HUDEP-2 (cell line): ENCODE measurements at regions not wholly inside any gene's neighbourhood (a gene's known extent, or its start where the extent isn't known, plus 50 kb on each side); places are given as distances from the start of the nearest gene placed in this dataset.

ENCODE experiments used
- DNase-seq, 76 experiments: peaks; one replicate each; lab custom pipeline; 2025; ENCODE audit not compliant: unreplicated experiment in 76 of 76; lab: John Stamatoyannopoulos, UW

GRCh38 chr14:53331921-53332320, 178.8 kb upstream of the DDHD1 start:
- peak in 1 of 76 experiments; percentile 3 for DNase-seq

GRCh38 chr14:53331247-53331646, 178.1 kb upstream of the DDHD1 start:
- DNase-seq: no peak

DNA sequence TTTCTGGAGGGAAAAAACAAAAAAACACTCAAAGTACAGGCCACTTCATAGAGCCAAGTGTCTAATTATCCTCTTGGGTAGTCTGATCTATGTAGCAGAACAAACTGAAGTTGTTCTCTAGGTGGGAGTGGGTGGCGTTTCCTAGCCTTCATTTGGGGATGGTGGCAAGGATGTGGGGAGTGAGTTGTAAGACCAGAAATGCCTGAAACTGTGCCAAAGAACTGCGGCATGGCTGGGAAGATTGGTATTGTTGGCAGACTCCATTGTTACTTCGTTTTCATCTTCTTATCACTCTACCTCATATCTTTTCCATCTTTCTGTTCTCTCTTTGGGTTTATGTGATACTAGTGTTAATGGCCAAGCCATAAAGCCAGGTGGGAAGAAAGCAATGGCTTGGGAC, 177.3 kb upstream of the DDHD1 start:
- DNase-seq: no peak

DNA sequence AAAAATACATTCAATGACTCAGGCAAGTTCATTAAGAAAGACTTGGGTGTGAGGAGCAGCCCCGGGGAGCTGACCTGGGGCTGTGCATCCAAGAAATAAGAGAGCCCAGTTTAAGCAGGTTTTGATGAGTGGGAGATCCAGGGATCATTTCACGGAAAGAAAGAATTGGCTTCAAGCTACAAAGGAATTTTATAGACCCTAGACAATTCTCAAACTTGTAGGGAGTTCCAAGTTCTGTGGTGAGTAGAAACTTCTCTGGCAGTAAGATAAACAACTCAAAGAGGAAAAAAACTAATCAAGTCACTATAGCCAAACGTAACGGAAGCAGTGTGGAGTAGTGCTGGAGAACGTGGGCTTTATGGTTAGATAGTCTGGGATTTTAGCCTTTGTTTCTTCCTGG, 175.7 kb upstream of the DDHD1 start:
- DNase-seq: no peak

DNA sequence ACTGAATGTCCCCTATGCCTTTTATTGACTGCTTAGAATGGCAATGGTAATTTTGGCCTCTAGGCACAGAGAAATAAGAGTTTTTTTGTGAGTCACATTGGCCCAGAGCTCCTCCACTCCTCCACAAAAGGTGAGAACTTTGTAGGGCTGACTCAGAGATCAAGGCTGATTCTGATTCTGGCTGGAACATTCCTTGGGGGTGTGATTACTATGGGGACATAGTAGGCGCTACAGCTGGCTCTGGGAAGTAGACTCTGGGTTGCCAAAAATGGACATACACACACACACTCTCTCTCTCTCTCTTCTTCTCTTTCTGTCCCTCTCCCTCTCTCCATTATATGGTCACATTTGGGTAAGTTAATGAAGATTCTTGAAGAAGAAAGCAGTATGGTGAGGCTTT, 174.6 kb upstream of the DDHD1 start:
- no peak for DNase-seq

- no peak for DNase-seq
Observed at GRCh38 chr14:53325176-53325806, 172.2 kb upstream of the DDHD1 start.

DNA sequence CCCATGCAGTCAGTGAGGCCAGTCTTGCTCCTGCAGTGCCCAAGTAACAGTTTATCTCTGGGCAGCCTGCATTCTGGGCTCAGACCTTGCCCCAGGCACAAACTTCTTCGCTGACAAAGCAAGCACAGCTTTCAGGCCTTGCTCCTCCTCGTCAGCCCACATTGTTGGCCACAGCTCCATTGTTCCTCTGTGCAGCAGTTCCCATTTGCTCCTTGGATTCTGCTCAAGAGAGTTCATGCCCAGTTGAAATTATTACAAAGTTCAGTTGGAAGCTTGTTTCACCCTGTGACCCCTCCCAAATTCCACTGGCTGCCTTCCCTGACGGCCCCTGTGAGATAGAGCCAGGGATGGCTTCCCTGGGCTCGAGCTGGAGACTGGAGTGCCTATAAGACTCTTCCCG, 163.4 kb upstream of the DDHD1 start:
- no peak for DNase-seq

DNA sequence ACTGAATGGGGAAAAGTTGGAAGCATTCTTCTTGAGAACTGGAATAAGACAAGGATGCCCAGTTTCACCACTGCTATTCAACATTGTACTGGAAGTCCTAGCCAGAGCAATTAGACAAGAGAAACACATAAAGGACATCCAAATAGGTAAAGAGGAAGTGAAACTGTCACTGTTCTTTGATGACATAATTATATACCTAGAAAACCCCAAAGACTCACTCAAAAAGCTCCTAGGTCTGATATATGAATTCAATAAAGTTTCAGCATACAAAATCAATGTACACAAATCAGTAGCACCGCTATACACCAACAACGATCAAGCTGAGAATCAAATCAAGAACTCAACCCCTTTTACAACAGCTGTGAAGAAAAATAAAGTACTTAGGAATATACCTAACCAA, 157.3 kb upstream of the DDHD1 start:
- DNase-seq: no peak

DNA sequence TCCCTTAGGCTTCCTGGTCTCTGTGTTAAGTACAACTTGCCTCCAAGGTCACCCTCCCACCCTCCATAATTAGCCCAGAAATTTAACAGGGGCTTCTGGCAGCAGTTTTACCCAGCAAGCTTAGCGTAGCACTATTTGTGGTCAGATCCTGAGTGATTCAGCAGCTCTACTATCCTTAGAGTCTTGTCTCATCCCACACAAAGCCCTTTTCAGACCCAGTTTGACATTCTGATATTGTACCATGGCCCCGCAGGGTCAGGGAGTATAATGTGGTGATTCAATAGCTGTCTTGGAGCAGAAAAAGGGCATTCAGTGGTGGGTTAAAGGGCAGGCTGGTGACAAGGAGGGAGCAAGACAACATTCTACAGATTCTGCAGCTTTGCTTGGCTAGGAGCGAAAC, 153.8 kb upstream of the DDHD1 start:
- DNase-seq: no peak

DNA sequence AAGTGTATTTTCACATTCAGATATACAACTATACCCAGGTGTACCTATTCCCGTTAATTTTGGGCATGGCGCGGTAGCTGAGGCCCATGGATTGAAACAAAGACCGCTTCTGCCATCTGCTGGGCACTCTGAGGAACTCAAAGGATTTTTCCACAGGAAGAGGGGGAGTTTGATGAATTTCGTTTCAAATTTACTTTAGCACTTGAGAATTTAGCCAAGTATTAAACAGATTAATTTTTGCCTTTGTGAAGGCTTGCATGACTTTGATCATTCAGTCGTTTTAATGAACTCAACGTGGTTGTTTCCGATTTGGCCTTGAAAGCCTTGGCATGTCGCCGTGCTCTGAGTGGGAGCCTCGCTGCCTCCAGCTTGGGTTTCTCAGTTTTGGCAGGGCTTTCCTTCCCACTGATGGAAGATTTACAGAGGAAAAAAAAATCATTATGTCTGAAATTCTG, 153.2 kb upstream of the DDHD1 start:
- DNase-seq: peak in 15 of 76 experiments; percentile 0 to 17 (median 7)

DNA sequence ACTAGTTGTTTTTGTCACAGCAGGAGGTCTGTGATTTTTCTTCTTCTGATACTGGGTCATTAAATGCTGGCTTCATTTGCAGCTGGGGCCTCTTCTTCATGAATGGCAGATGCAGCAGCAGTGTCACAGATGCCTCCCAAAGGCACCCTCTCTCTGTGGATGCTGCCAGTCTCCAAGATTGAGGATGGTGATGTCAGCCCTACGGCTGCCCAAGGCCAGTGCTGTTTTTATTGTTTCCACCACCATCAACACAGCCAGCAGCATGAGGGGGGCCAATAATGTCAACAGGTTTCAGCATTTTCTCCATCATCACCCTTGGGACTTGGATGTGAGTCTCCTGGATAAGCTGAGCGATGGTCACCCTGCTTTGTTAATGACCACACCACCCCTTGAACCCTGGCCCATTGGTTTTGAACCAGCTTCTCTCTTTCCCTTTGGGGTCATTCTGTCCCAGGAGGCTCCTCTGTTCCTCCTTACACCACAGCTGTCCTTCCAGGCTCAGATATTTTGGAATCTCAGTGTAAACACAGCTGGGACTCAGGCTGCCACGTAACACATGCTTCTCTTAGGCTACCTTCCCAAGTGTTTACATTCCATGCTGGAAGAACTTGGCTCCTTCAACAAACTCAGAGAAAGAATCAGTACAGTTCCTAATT, 151.7 kb upstream of the DDHD1 start:
- DNase-seq: no peak

DNA sequence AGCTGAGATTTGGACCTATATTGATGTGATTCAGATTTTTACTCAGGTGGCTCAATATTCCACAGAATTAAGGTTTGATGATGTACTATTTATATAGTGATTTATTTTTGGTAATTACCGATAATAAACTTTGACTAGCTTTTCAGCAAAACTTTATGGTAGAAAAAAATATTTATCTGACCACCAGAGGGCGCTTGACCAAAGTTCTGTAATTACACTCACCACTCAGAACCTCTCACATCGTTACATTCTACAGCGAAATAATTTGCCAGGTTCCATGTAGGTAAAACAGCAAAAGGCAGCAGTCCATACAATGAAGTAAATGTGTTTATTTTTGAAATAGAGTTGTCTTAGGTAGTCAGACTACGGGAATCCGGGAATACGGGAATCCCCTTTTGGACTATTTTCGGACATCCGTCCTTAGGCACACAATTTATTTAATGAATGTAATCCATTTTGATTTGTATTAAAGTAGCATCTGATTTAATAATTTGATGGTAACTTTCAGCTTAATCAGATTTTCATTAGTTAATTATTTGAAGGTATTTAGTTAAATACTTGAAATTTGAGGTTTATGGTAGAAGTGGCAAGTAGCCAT, 143.0 kb upstream of the DDHD1 start:
- peak in 17 of 76 experiments; percentile 1 to 45 (median 16) for DNase-seq

GRCh38 chr14:53295372-53295771, 142.2 kb upstream of the DDHD1 start:
- DNase-seq: no peak

DNA sequence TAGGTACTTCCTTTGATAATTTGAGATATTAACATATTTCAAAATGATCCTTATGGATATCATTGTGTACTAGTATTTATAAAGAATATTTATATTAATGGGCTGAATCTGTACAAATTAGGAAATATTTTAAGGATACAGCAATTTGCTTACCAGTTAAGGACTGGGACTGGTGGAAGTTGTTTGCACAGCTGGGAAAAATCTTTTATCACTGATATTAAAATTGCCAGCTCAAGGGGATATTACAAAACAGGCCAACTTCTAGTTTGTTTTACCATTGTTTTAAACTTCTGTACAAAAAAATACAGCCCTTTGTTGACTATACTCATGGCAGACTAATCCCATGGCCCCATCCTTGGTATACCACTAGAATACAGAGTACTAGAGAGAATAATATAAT, 133.2 kb upstream of the DDHD1 start:
- no peak for DNase-seq

DNA sequence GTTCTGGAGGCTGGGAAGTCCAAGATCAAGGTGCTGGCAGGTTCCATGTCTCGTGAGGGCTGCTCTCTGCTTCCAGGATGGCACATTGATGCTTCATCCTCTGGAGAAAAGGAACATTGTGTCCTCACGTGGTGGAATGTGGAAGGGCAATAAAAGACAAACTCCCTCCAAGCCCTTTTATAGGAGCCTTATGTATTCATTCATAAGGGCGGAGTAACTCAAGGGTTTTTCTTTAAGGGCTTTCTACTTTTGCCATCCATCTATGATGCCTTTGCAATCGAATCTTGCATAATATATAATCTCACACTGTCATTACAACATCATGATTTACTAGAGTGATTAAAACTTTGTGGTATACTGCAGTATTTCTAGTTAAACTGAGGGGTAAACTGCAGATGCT, 132.7 kb upstream of the DDHD1 start:
- peak in 1 of 76 experiments; percentile 2 for DNase-seq

GRCh38 chr14:53285064-53285463, 131.9 kb upstream of the DDHD1 start:
- DNase-seq: no peak

DNA sequence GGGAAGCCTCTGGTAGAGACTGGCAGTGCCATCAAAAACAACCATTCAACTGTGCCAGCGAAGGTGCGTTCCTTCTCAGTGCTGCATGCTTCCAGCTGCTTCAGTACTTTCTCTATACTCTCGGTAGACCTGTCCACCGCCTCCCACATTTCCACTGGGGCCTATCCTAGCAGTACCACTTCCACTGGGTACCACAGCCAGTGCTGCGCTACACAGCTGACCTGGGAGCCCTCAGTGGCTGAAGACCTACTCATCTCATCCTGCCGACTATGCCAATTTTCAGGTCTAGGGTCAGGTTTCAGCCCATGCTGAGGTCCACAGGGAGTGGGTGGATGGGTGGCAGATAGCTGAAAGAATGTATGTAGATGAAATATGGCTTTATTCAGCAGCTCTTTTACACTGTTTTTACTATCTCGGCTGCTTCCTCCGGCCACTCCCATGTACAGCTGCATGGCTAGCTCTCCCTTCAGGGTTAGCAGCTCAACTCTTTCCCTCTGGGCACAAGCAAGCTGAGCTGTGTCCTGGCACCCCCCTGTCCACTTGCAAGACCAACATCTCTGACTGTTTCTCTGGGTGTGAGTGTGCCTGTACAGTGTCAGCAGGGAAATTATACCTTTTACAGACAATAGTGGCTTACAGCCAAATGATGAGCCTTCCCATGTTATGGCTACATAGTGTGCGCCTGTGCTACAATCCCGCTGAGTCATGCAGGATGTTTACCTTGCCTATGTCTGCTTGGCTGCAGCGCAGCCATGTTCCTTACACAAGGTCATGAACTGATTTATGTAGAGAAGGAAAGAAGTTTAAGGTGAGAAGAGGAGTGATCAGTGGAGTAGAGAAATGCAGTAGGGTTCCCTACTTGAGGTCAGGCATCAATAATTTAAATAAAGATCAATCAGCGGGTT, 125.7 kb upstream of the DDHD1 start:
- DNase-seq: no peak

- peak in 3 of 76 experiments; percentile 13 to 49 (median 25) for DNase-seq
Observed at GRCh38 chr14:53273671-53274072, 120.5 kb upstream of the DDHD1 start.

DNA sequence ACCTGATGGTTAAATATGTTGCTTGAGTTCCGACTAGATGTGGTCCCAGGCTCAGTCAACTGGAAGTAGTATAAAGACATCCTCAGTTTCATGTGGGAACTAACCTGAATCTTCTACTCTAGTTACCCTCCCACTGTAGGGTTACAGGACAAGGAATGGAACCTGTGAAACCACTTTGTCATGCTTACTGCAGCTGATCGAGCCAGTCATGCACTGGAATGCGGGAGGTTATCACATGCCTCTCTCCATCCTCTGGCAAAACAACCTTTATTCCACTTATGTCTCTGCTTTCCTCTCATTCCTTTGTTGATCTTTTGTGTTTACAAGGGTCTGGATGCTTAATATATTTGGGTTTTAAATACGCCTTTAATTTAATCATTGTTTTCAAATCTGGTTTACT, 111.9 kb upstream of the DDHD1 start:
- no peak for DNase-seq

- no peak for DNase-seq
Observed at GRCh38 chr14:53260928-53261327, 107.8 kb upstream of the DDHD1 start.

GRCh38 chr14:53260286-53260685, 107.2 kb upstream of the DDHD1 start:
- no peak for DNase-seq
